ENCODE measurements at regions not wholly inside any gene's neighbourhood (a gene's known extent, or its start where the extent isn't known, plus 50 kb on each side); places are given as distances from the start of the nearest gene placed in this dataset.
"Not testable (repeated sequence)": the region's sequence is repeated elsewhere in the genome, so short reads cannot be mapped to it uniquely, and the experiment has no call there.

GRCh38 chr2:76172154-76172595 is 461.5 kb upstream of the GCFC2 start:
- not testable (repeated sequence) for DNase-seq (ENCODE audit: low read depth in 2 of 2)

DNA sequence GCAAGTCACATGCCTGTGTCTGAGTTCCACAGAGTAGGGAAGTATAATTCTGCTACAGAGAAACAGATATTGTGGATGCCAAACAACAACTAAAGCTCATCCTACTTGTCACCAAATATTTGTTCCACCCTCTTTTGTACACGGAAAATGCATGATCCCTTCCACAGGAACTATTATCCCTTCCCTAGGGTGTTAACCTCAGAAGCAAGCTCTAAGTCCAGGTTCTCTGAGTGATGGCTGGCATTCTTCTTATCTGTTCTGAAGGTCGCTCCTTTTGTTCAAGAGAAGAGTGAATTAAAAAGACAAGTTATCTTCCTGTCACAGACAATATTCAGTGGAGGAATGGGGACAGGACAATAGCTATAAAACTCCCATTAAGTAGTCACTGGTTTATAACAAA is 460.1 kb upstream of the GCFC2 start:
- no peak for DNase-seq (ENCODE audit: low read depth in 2 of 2)

GRCh38 chr2:76170009-76170384 is 459.3 kb upstream of the GCFC2 start:
- DNase-seq (ENCODE audit: low read depth in 2 of 2), result no peak

DNA sequence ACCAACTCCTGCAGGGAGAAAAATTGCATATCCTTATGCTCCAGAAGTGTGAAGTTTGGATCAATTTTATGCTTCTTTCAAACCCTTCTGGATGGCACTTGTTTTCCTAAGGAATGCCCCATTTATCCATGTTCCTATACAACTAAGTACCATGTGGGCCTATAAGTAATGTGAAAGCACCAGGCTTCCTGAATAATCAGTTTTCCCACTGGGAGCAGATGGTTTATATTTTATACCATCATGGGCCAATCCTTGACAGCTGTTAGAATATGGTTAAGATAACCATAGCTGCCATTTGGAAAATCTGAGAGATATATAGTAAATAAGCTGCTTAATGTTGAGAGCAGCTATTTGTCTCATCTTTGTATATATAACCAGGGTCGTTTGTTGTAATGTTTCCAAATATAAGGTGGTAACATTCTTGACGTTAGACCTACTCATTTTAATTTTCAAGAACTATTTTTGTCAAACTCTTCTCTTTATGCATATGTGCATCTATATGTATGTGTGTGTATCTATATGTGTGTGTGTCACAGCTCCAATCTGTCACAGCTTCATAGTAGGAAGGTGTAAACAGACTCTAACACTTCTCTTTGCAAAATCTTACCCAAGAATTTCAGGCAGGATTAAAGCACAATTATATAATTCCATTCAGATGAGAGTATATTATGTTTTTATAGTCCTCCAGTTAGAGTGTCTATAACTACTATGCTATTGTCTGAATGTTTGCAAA is 458.7 kb upstream of the GCFC2 start:
- no peak for DNase-seq (ENCODE audit: low read depth in 2 of 2)

DNA sequence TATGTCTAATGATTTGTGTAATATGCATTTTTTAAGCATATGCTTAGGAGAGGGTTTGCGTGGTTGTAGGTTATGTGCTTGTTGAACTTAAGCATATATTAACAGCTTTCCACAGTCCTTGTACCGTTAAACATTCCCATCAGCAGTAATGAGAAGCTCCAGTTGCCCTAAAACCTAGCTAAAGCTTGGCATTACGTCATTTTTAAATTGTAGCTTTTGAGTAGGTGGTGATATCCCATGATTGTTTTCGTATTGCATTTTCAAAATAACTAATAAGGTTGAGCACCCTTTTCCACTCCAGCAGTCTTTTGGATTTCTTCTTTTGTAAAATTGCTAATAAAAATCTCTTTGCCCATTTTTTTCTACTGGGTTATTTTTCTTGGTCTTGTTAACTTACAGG is 453.1 kb upstream of the GCFC2 start:
- DNase-seq (ENCODE audit: low read depth in 2 of 2), result no peak

GRCh38 chr2:76160670-76161069 is 450.0 kb upstream of the GCFC2 start:
- DNase-seq (ENCODE audit: low read depth in 2 of 2), result no peak

GRCh38 chr2:76159042-76159648 is 448.4 kb upstream of the GCFC2 start:
- DNase-seq (ENCODE audit: low read depth in 2 of 2), result no peak

DNA sequence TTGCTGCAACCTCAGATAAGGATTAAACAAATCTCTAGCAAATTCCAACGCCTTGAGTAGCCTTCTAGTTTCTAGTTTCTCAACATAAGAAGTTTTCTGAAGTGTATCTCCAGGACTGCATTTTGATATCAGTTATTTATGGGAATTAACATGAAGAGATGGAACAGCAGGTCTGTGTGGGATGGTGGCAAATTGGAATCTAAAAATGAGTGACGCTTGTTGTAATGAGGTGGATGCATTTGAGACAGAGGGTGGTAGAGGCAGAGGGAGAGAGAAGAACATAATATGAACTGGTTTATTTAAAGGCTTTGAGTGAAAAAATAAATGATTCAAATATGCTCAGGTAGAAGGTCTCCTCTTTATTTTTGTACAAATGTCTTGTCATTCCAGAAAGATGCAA is 446.8 kb upstream of the GCFC2 start:
- no peak for DNase-seq (ENCODE audit: low read depth in 2 of 2)

DNA sequence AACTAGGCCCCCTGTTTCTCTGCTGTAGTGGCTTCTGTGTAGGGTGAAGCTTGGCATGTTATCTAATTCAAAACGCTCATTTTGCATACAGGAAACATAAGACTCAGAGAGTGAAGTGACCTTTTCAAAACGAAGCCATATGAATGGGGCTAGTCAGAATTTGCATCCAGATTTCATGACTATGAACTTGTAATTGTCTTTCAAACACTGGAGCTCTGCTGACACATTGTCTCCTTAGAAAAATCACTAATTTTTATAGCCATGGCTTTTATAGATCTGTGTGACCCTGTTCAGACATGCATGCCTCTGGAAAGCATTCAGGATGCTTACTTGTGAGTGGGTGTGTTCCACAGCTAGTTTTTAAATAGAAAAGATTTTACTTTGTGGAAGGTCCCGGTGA is 444.3 kb upstream of the GCFC2 start:
- DNase-seq (ENCODE audit: low read depth in 2 of 2), result no peak

DNA sequence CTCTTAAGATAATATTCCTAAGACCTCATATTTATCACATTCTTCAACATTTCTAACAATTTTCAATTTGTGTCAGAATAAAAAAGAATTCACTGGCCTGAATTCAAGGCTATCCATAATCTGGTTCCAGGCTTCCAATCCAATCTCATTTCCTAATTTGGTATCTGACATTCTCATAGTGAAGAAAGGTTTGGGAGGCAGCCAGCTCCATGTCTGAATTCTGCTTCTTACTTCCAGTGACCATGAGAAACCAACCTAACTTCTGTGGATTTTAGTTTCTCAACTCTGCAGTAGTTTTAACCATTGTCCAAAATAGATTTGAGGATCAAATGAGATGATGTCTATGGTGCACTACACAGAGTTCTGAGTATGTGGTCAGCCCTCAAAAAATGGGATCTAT is 439.1 kb upstream of the GCFC2 start:
- DNase-seq (ENCODE audit: low read depth in 2 of 2), result no peak

DNA sequence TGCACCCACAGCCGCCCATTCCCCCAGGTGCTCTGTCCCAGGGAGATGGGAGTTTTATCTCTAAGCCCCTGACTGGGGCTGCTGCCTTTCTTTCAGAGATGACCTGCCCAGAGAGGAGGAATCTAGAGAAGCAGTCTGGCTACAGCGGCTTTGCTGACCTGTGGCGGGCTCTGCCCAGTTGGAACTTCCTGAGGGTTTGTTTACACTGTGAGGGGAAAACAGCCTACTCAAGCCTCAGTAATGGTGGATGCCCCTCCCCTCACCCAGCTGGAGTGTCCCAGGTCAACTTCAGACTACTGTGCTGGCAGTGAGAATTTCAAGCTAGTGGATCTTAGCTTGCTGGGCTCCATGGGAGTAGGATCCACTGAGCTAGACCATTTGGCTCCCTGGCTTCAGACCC is 428.6 kb upstream of the GCFC2 start:
- not testable (repeated sequence) for DNase-seq (ENCODE audit: low read depth in 2 of 2)

GRCh38 chr2:76128622-76129021 is 417.9 kb upstream of the GCFC2 start:
- no peak for DNase-seq (ENCODE audit: low read depth in 2 of 2)

DNA sequence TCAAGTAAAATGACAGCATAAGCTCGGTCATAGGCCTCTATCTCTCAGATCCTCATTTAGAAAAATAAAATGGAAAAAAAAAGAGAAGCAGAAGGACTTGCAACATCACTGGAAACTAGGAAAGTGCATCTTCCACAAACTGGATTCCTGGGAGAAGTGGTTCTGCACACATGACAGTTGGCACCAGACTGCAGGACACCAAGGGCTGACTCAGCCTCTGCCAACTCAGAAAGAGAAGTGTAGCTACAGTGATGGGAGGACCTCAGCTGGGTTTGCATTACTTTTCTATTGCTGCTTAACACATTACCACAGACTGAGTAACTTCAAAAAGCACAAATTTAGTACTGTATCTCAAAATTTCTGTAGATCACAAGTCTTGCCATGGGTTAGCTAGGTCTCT is 409.5 kb upstream of the GCFC2 start:
- no peak for DNase-seq (ENCODE audit: low read depth in 2 of 2)

DNA sequence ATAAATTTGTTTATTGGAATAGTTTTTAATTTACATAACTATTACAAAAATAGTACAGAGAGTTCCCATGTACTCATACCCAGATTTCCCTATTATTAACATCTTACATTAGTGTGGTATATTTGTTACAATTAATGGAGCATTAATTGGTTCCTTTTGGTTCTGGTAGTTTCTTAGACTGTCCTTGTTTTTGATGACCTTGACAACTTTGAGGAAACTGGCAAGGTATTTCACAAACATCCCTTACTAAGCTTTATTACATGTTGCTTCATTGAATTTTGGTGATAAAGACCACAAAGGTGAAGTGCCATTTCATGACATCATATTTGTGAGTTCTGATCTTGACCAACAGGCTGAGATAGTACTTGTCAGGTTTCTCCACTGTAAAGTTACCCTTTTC is 379.0 kb upstream of the GCFC2 start:
- DNase-seq (ENCODE audit: low read depth in 2 of 2), result no peak

DNA sequence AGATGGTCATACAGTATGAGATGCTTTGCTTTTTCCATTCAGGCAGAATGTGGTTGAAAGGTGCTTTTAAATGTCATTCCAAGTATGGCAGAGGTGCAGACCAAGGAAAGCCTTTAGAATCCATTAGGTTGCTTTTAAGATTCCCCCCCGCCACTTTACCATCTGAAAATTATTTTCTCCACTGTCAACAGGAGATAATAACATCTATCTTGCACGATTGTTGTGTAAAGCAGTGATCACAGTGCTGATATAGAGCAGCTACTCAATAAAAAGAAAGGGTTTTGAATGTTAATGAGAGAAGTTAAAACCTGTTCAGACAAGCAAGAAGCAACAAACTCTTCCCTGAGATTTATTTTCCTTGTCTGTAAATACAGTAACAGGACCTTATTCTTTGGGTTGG is 372.5 kb upstream of the GCFC2 start:
- no peak for DNase-seq (ENCODE audit: low read depth in 2 of 2)

DNA sequence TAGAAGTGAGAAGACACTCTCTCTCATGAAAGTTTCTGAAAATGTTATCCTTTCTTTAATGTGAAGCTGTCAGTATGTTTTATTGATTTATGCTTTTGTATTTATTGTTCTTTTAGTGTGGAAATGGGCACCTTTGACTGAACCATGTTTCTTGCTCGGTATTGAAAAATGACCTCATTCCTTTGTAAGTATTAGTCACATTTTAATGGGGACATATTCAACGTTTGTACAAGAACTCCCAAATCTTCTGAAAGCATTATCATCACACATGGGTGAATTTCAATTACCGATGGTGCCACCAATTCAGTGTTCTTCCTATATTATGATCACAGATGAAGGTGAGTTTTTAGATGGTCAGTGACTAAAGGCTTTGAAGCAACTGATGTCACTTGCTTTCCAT is 371.8 kb upstream of the GCFC2 start:
- DNase-seq (ENCODE audit: low read depth in 2 of 2), result no peak

DNA sequence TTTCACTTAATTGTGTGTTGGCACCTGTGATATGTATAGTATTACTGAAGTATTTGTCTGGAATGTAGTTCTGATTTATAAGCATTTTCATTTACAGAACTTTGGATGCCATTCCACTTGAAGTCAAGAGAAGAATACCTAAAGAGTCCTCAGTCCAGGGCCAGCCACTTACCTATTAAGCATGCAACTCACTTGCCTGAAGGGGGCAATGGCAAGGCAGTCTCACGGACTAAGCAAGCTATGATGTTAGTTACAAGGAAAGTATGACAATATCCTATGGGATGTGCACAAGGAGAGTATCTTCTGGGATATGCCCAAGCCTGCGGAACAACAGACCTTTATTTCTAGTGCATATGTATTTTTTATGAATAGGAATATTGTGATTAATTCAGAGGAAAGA is 369.4 kb upstream of the GCFC2 start:
- DNase-seq (ENCODE audit: low read depth in 2 of 2), result no peak

DNA sequence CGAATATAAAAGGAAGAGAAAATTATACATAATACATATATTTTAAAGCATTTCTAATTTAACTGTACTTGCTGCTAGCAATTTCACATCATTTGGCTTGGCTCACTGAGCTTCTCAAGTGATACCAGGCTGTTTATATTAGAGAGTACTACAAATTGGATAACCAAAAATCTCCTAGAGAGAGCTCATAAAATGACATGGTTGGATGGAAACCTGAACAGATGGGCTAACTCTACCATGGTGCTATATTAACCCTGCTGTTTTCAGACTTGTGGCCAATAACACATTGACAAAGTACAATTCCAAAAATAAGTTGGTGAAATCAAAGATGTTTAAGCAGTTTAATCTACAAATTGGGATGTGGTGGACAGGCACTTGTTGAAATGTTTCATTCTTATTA is 364.4 kb upstream of the GCFC2 start:
- DNase-seq (ENCODE audit: low read depth in 2 of 2), result no peak

- DNase-seq (ENCODE audit: low read depth in 2 of 2), result no peak
Measured at GRCh38 chr2:76073992-76074604, 363.4 kb upstream of the GCFC2 start.

DNA sequence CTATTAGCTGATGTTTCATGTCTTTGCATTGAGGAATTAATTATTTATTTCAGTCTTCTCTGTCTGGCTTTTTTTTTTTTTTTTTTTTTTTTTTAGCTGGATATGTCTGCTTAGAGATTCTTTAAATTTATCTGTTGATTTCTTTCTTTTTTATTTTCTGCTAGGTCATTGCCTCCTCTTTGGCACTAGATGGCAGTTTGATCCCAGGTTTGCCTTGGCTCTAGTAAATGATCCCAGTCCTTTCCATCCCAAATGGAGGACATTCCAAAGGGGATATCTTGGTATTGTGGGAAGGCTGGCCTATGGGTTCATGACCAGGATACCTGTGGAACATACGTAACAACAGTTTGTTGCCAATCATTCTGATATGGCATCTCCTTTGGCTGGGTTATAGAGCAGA is 339.5 kb upstream of the GCFC2 start:
- DNase-seq (ENCODE audit: low read depth in 2 of 2), result no peak

GRCh38 chr2:76044701-76045100 is 334.0 kb upstream of the GCFC2 start:
- no peak for DNase-seq (ENCODE audit: low read depth in 2 of 2)

GRCh38 chr2:76039505-76039904 is 328.8 kb upstream of the GCFC2 start:
- no peak for DNase-seq (ENCODE audit: low read depth in 2 of 2)

DNA sequence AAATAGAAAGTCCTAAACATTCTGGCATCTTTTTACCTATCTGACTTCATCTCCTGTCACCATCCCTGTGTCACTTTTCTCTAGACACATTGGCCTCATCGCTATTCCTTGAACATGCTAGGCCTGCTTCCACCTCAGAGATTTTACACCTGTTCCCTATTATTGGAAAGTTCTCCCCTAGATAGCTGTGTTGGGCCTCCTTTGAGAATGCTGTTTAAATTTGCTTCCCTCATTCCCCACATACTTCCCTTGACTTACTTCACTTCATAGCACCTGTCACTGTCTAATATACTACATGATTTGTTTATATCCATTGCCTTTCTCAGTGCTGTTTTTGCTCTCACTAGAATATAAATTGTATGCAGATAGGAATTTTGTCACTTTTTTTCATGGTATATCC is 317.0 kb upstream of the GCFC2 start:
- DNase-seq (ENCODE audit: low read depth in 2 of 2), result no peak
